NCI-H524 treated with DMSO at 0.1 percent for 48 hours (cell line): ENCODE measurements at regions not wholly inside any gene's neighbourhood (a gene's known extent, or its start where the extent isn't known, plus 50 kb on each side); places are given as distances from the start of the nearest gene placed in this dataset.

Source experiments
- DNase-seq: peaks from one replicate; lab custom pipeline; 2025; lab: John Stamatoyannopoulos, UW

- DNase-seq, result no peak
Measured at GRCh38 chr2:23091019-23091418, 294.0 kb upstream of the KLHL29 start.

GRCh38 chr2:23091900-23092299, 293.1 kb upstream of the KLHL29 start:
- DNase-seq, result no peak

GRCh38 chr2:23092831-23093230, 292.1 kb upstream of the KLHL29 start:
- no peak for DNase-seq

GRCh38 chr2:23093513-23093912, 291.5 kb upstream of the KLHL29 start:
- no peak for DNase-seq

- no peak for DNase-seq
Measured at GRCh38 chr2:23096906-23097602, 287.9 kb upstream of the KLHL29 start.

- no peak for DNase-seq
Measured at GRCh38 chr2:23100406-23100805, 284.6 kb upstream of the KLHL29 start.

GRCh38 chr2:23106242-23106785, 278.7 kb upstream of the KLHL29 start:
- no peak for DNase-seq

- DNase-seq, result no peak
Measured at GRCh38 chr2:23107327-23107941, 277.5 kb upstream of the KLHL29 start.

GRCh38 chr2:23111263-23111662, 273.7 kb upstream of the KLHL29 start:
- no peak for DNase-seq

GRCh38 chr2:23112517-23112916, 272.5 kb upstream of the KLHL29 start:
- no peak for DNase-seq

GRCh38 chr2:23114299-23114698, 270.7 kb upstream of the KLHL29 start:
- no peak for DNase-seq

GRCh38 chr2:23118313-23118712, 266.7 kb upstream of the KLHL29 start:
- DNase-seq, result no peak

- no peak for DNase-seq
Measured at GRCh38 chr2:23118894-23119293, 266.1 kb upstream of the KLHL29 start.

- DNase-seq, result no peak
Measured at GRCh38 chr2:23120161-23120560, 264.8 kb upstream of the KLHL29 start.

- no peak for DNase-seq
Measured at GRCh38 chr2:23121968-23122648, 262.9 kb upstream of the KLHL29 start.

- DNase-seq, result no peak
Measured at GRCh38 chr2:23122681-23123215, 262.2 kb upstream of the KLHL29 start.

GRCh38 chr2:23123686-23124085, 261.3 kb upstream of the KLHL29 start:
- no peak for DNase-seq

- DNase-seq, result no peak
Measured at GRCh38 chr2:23124214-23124750, 260.7 kb upstream of the KLHL29 start.

- no peak for DNase-seq
Measured at GRCh38 chr2:23127465-23127864, 257.5 kb upstream of the KLHL29 start.

- DNase-seq, result no peak
Measured at GRCh38 chr2:23128684-23129292, 256.2 kb upstream of the KLHL29 start.

GRCh38 chr2:23131066-23131575, 253.9 kb upstream of the KLHL29 start:
- no peak for DNase-seq

- DNase-seq, result no peak
Measured at GRCh38 chr2:23132000-23132399, 253.0 kb upstream of the KLHL29 start.
